Sigmoid colon (tissue), 4 donors: ENCODE measurements at regions not wholly inside any gene's neighbourhood (a gene's known extent, or its start where the extent isn't known, plus 50 kb on each side); places are given as distances from the start of the nearest gene placed in this dataset.

Source experiments
- EP300 ChIP-seq, 4 donors: sonication (generic); formaldehyde crosslinking; IDR thresholded peaks; one replicate each; pipeline ENCODE4 v1.6.1; 2017; ENCODE audit warnings: antibody characterized with exemption in 4 of 4
- POLR2A ChIP-seq, 2 donors: fragments of 450-650 bp; IDR thresholded peaks; one replicate each; pipeline ENCODE4 v1.6.1; 2016; ENCODE audit warnings: antibody characterized with exemption in 2 of 2, mild to moderate bottlenecking in 2 of 2, moderate library complexity in 2 of 2
- POLR2AphosphoS5 ChIP-seq, 4 donors: sonication (generic); formaldehyde crosslinking; IDR thresholded peaks; one replicate each; pipeline ENCODE4 v1.6.1; 2017; ENCODE audit warnings: antibody characterized with exemption in 4 of 4
- TF ChIP-seq, protein P1 (sequence below), 4 experiments: fragments of 450-650 bp in 3 of 4; fragments of 200-600 bp in 1 of 4; IDR thresholded peaks; one replicate each; pipeline ENCODE4 v1.5.1; 2016 to 2019; ENCODE audit warnings: antibody characterized with exemption in 4 of 4, mild to moderate bottlenecking in 3 of 4, moderate library complexity in 2 of 4

DNA sequence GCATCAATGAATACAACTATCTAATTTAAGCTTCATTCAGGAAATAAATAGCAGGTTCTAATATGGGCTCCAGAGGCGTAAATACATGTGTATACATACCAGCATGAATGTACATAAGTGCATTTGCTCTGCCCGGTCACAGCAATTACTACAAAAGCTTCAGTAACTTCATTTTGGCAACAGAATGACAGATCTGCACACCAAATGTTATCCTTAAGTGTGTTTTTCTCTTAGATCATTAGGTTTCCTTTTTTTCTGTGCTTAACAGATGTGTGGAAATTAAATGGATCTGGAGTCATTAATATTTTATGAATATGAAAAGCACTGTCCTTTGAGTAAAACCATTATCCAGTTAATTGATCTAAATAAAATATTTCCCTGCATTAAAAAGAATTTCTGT lies 159.0 kb upstream of the MEOX2 start:
- TF ChIP-seq, protein P1, sequence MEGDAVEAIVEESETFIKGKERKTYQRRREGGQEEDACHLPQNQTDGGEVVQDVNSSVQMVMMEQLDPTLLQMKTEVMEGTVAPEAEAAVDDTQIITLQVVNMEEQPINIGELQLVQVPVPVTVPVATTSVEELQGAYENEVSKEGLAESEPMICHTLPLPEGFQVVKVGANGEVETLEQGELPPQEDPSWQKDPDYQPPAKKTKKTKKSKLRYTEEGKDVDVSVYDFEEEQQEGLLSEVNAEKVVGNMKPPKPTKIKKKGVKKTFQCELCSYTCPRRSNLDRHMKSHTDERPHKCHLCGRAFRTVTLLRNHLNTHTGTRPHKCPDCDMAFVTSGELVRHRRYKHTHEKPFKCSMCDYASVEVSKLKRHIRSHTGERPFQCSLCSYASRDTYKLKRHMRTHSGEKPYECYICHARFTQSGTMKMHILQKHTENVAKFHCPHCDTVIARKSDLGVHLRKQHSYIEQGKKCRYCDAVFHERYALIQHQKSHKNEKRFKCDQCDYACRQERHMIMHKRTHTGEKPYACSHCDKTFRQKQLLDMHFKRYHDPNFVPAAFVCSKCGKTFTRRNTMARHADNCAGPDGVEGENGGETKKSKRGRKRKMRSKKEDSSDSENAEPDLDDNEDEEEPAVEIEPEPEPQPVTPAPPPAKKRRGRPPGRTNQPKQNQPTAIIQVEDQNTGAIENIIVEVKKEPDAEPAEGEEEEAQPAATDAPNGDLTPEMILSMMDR (IDR thresholded peaks at IDR 0.05), result no peak
- no peak for TF ChIP-seq POLR2A (IDR thresholded peaks at IDR 0.05)
- no peak for TF ChIP-seq POLR2AphosphoS5 (IDR thresholded peaks at IDR 0.05)
- no peak for TF ChIP-seq EP300 (IDR thresholded peaks at IDR 0.05)
